Muscle of leg (tissue), 3 donors: ENCODE measurements at regions not wholly inside any gene's neighbourhood (a gene's known extent, or its start where the extent isn't known, plus 50 kb on each side); places are given as distances from the start of the nearest gene placed in this dataset.

ENCODE experiments used
- DNase-seq: peaks from one replicate; pipeline ENCODE4 v3.0.0; 2013
- H3K27ac ChIP-seq: one replicate; pipeline ENCODE4 v1.5.1; 2013; ENCODE audit warnings: mild to moderate bottlenecking, low read length, control low read depth
- H3K27me3 ChIP-seq: one replicate; pipeline ENCODE4 v1.6.1; 2013; ENCODE audit warnings: low read length; ENCODE audit not compliant: control insufficient read depth, insufficient read depth
- H3K36me3 ChIP-seq: one replicate; pipeline ENCODE4 v1.6.1; 2013; ENCODE audit warnings: low read length; ENCODE audit not compliant: control insufficient read depth, insufficient read depth
- H3K4me1 ChIP-seq: one replicate; pipeline ENCODE4 v1.6.1; 2013; ENCODE audit warnings: low read length; ENCODE audit not compliant: control insufficient read depth, insufficient read depth
- H3K4me3 ChIP-seq: one replicate; pipeline ENCODE4 v1.5.1; 2013; ENCODE audit warnings: low read length, control low read depth
- H3K9me3 ChIP-seq: replicated peaks from 2 replicates; pipeline ENCODE4 v1.6.1; 2013; ENCODE audit warnings: low read depth, low read length; ENCODE audit not compliant: control insufficient read depth
- WGBS: methylation state at CpG from one replicate; pipeline ENCODE4 v1.1.5; 2013; ENCODE audit warnings: missing lambda C conversion rate; ENCODE audit not compliant: insufficient coverage; 5-methylcytosine and 5-hydroxymethylcytosine counted together

- H3K4me1 ChIP-seq = peaks cover 34% of the 10 kb centered on the region
- H3K27ac ChIP-seq = no peak overlapping the region
- 57% methylated on average over 1 of the region's 1 CpG for WGBS
- DNase-seq = peak; percentile 53
- no peak overlapping the region for H3K4me3 ChIP-seq
- H3K36me3 ChIP-seq = no peaks in the 10 kb centered on the region
- peaks cover 4% of the 10 kb centered on the region for H3K27me3 ChIP-seq
- H3K9me3 ChIP-seq = no peaks in the 10 kb centered on the region
Measured at GRCh38 chr5:135641319-135641718, 62.5 kb upstream of the CXCL14 start.

GRCh38 chr5:135635451-135635850 lies 56.7 kb upstream of the CXCL14 start:
- Histone ChIP-seq H3K27ac (no peak overlapping the region), H3K4me3 (no peak overlapping the region), H3K27me3 (no peaks in the 10 kb centered on the region), H3K9me3 (no peaks in the 10 kb centered on the region), H3K4me1 (peaks cover 24% of the 10 kb centered on the region), H3K36me3 (no peaks in the 10 kb centered on the region)
- WGBS = 51% methylated on average over 5 of the region's 5 CpGs
- DNase-seq = no peak

GRCh38 chr5:135632798-135633197 lies 54.0 kb upstream of the CXCL14 start:
- no peak overlapping the region for H3K27ac ChIP-seq
- H3K4me3 ChIP-seq = no peak overlapping the region
- peaks cover 31% of the 10 kb centered on the region for H3K4me1 ChIP-seq
- DNase-seq = peak; percentile 47
- H3K27me3 ChIP-seq = peaks cover 2% of the 10 kb centered on the region
- H3K9me3 ChIP-seq = no peaks in the 10 kb centered on the region
- no peaks in the 10 kb centered on the region for H3K36me3 ChIP-seq
- WGBS = 56% methylated on average over 3 of the region's 5 CpGs

GRCh38 chr5:135631391-135631790 lies 52.6 kb upstream of the CXCL14 start:
- no CpG with 5 or more reads among the region's 3 CpGs for WGBS
- H3K9me3 ChIP-seq = no peaks in the 10 kb centered on the region
- H3K27ac ChIP-seq = no peak overlapping the region
- no peak overlapping the region for H3K4me3 ChIP-seq
- peaks cover 31% of the 10 kb centered on the region for H3K4me1 ChIP-seq
- H3K36me3 ChIP-seq = no peaks in the 10 kb centered on the region
- H3K27me3 ChIP-seq = peaks cover 2% of the 10 kb centered on the region
- no peak for DNase-seq

GRCh38 chr5:135629666-135630065 lies 50.9 kb upstream of the CXCL14 start:
- H3K9me3 ChIP-seq = no peaks in the 10 kb centered on the region
- peaks cover 2% of the 10 kb centered on the region for H3K27me3 ChIP-seq
- no peak for DNase-seq
- peaks cover 26% of the 10 kb centered on the region for H3K4me1 ChIP-seq
- WGBS = 70% methylated on average over 2 of the region's 4 CpGs
- no peak overlapping the region for H3K4me3 ChIP-seq
- no peaks in the 10 kb centered on the region for H3K36me3 ChIP-seq
- peak overlapping the region; percentile 78 for H3K27ac ChIP-seq

- H3K4me1 ChIP-seq = peaks cover 19% of the 10 kb centered on the region
- H3K27me3 ChIP-seq = peaks cover 2% of the 10 kb centered on the region
- DNase-seq = peak; percentile 90
- H3K9me3 ChIP-seq = no peaks in the 10 kb centered on the region
- H3K27ac ChIP-seq = peak overlapping the region; percentile 78
- no peak overlapping the region for H3K4me3 ChIP-seq
- WGBS = 0% methylated on average over 2 of the region's 7 CpGs
- no peaks in the 10 kb centered on the region for H3K36me3 ChIP-seq
Measured at GRCh38 chr5:135628771-135629563, 50.2 kb upstream of the CXCL14 start.
